ENCODE measurements at regions not wholly inside any gene's neighbourhood (a gene's known extent, or its start where the extent isn't known, plus 50 kb on each side); places are given as distances from the start of the nearest gene placed in this dataset.
A peak's percentile ranks its signal among the peaks of the same experiment; 100 is the strongest.

- TF ChIP-seq EZH2 (IDR thresholded peaks at IDR 0.05; ENCODE audit: borderline replicate concordance, low read depth, low read length, severe bottlenecking) (no peak), MYC (IDR thresholded peaks at IDR 0.05; ENCODE audit: low read depth, low read length) (no peak), JUN (IDR thresholded peaks at IDR 0.05; ENCODE audit: borderline replicate concordance, insufficient read depth, insufficient read length, low read depth) (no peak)
- TF ChIP-seq, protein P1, sequence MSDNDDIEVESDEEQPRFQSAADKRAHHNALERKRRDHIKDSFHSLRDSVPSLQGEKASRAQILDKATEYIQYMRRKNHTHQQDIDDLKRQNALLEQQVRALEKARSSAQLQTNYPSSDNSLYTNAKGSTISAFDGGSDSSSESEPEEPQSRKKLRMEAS (IDR thresholded peaks at IDR 0.05; ENCODE audit: insufficient read depth, insufficient read length), result no peak
- DNase-seq (ENCODE audit: low read depth, low spot score) (no peak), FAIRE-seq (no peak)
- Histone ChIP-seq H3K27ac (ENCODE audit: insufficient read depth, low read depth, low read length) (no peak overlapping the region), H3K27me3 (ENCODE audit: control insufficient read depth in 2 of 2, insufficient read depth in 2 of 2, low read length in 2 of 2) (no peaks in the 10 kb centered on the region), H4K20me1 (replicated peaks; ENCODE audit: control insufficient read depth, extremely low read depth, insufficient read depth, low read length) (no peaks in the 10 kb centered on the region), H3K9me1 (replicated peaks; ENCODE audit: control insufficient read depth, extremely low read depth, insufficient read depth, low read length) (no peaks in the 10 kb centered on the region), H3K4me3 (replicated peaks in 1 of 3; ENCODE audit: insufficient read depth in 1 of 3, low read depth in 1 of 3, low read length in 3 of 3) (no peak overlapping the region), H2AFZ (ENCODE audit: low read depth, low read length) (no peak overlapping the region), H3K4me2 (ENCODE audit: insufficient read depth, low read length) (no peak overlapping the region), H3K9me3 (replicated peaks; ENCODE audit: control insufficient read depth, insufficient read depth, low read length) (no peaks in the 10 kb centered on the region), H3K9ac (replicated peaks; ENCODE audit: extremely low read depth, insufficient read depth, low read length) (no peak overlapping the region), H3K4me1 (ENCODE audit: control insufficient read depth, extremely low read depth, insufficient read depth, low read length) (no peaks in the 10 kb centered on the region), H3K79me2 (ENCODE audit: control insufficient read depth, insufficient read depth, low read length) (no peaks in the 10 kb centered on the region), H3K36me3 (ENCODE audit: control insufficient read depth in 2 of 2, extremely low read depth in 1 of 2, insufficient read depth in 2 of 2, low read length in 2 of 2) (no peaks in the 10 kb centered on the region)
- intact Hi-C loops (cut with micrococcal nuclease), result no loop called here
- POLR2A ChIA-PET, result no interaction called here
- dilution Hi-C loops (cut with MboI; ENCODE audit: extremely low pct_ligation_motif_present, low sequenced_read_pairs), result no loop called here
- CTCF ChIA-PET, result no interaction called here
- no TSS peak for BruUV-seq (replicated peaks)
Measured at GRCh38 chr2:225207043-225207442, 164.8 kb upstream of the DOCK10 start.

- Histone ChIP-seq H3K9me1 (replicated peaks; ENCODE audit: control insufficient read depth, extremely low read depth, insufficient read depth, low read length) (no peaks in the 10 kb centered on the region), H2AFZ (ENCODE audit: low read depth, low read length) (no peak overlapping the region), H3K27ac (ENCODE audit: insufficient read depth, low read depth, low read length) (no peak overlapping the region), H3K79me2 (ENCODE audit: control insufficient read depth, insufficient read depth, low read length) (no peaks in the 10 kb centered on the region), H3K9me3 (replicated peaks; ENCODE audit: control insufficient read depth, insufficient read depth, low read length) (no peaks in the 10 kb centered on the region), H3K27me3 (ENCODE audit: control insufficient read depth in 2 of 2, insufficient read depth in 2 of 2, low read length in 2 of 2) (no peaks in the 10 kb centered on the region), H3K4me1 (ENCODE audit: control insufficient read depth, extremely low read depth, insufficient read depth, low read length) (no peaks in the 10 kb centered on the region), H3K9ac (replicated peaks; ENCODE audit: extremely low read depth, insufficient read depth, low read length) (no peak overlapping the region), H4K20me1 (replicated peaks; ENCODE audit: control insufficient read depth, extremely low read depth, insufficient read depth, low read length) (no peaks in the 10 kb centered on the region), H3K36me3 (ENCODE audit: control insufficient read depth in 2 of 2, extremely low read depth in 1 of 2, insufficient read depth in 2 of 2, low read length in 2 of 2) (no peaks in the 10 kb centered on the region), H3K4me2 (ENCODE audit: insufficient read depth, low read length) (no peak overlapping the region), H3K4me3 (replicated peaks in 1 of 3; ENCODE audit: insufficient read depth in 1 of 3, low read depth in 1 of 3, low read length in 3 of 3) (no peak overlapping the region)
- intact Hi-C loops (cut with micrococcal nuclease) (no loop called here), dilution Hi-C loops (cut with MboI; ENCODE audit: extremely low pct_ligation_motif_present, low sequenced_read_pairs) (no loop called here)
- DNase-seq (ENCODE audit: low read depth, low spot score) (peak; percentile 2), FAIRE-seq (no peak)
- TF ChIP-seq POLR2A (IDR thresholded peaks at IDR 0.05; ENCODE audit: low read depth, low read length), result no peak
- no peak for TF ChIP-seq FOS (IDR thresholded peaks at IDR 0.05; ENCODE audit: borderline replicate concordance, insufficient read depth, low read length)
- BruUV-seq (replicated peaks), result no TSS peak
- ChIA-PET CTCF (no interaction called here), POLR2A (no interaction called here)
Measured at GRCh38 chr2:225196579-225196978, 154.3 kb upstream of the DOCK10 start.

Measured in endothelial cell of umbilical vein (primary cell).